ENCODE measurements at regions not wholly inside any gene's neighbourhood (a gene's known extent, or its start where the extent isn't known, plus 50 kb on each side); places are given as distances from the start of the nearest gene placed in this dataset.

GRCh38 chr4:18247189-18247588 is 225.6 kb upstream of the LCORL start:
- Mint-ChIP-seq H3K9me3 (no peaks in the 10 kb centered on the region), H3K27me3 (ENCODE audit: low read depth) (no peaks in the 10 kb centered on the region), H3K36me3 (ENCODE audit: insufficient read depth in 1 of 3, low read depth in 3 of 3) (no peaks in the 10 kb centered on the region), H3K27ac (no peak overlapping the region), H3K4me1 (no peaks in the 10 kb centered on the region), H3K4me3 (no peak overlapping the region)
- no peak overlapping the region for H3K14ac ChIP-seq (ENCODE audit: insufficient read depth, low read length)
- H2AK5ac ChIP-seq (ENCODE audit: insufficient read length, low read length): no peak overlapping the region
- no peak overlapping the region for H2BK12ac ChIP-seq (ENCODE audit: insufficient read length, low read depth, low read length)
- DNase-seq: no peak
- no peak overlapping the region for H3T11ph ChIP-seq (ENCODE audit: low read length)
- WGBS (ENCODE audit: extremely low coverage, insufficient read length, low lambda C conversion rate): no CpG with 5 or more reads among the region's 4 CpGs
- H3K9ac ChIP-seq (ENCODE audit: extremely low read depth, insufficient read length, low read length): no peak overlapping the region
- no peak overlapping the region for H2BK20ac ChIP-seq (ENCODE audit: low read depth, low read length, poor library complexity, severe bottlenecking)
- H3K4me1 ChIP-seq (ENCODE audit: insufficient read depth, low read length): no peaks in the 10 kb centered on the region
- no peaks in the 10 kb centered on the region for H3K79me2 ChIP-seq (ENCODE audit: insufficient read depth, low read length)
- no peak overlapping the region for H3K4me2 ChIP-seq (ENCODE audit: insufficient read depth, insufficient read length, low read length)
- no peaks in the 10 kb centered on the region for H3K27me3 ChIP-seq (ENCODE audit: insufficient read depth, low read length)
- no peaks in the 10 kb centered on the region for H3K9me3 ChIP-seq (ENCODE audit: control insufficient read depth, low read depth, low read length)
- no peak for TF ChIP-seq CTCF (conservative IDR thresholded peaks at IDR 0.05)
- no peak overlapping the region for H3K4ac ChIP-seq (ENCODE audit: low read depth, low read length)
- H3K23ac ChIP-seq (ENCODE audit: insufficient read length, low read depth, low read length): no peak overlapping the region
- no peaks in the 10 kb centered on the region for H3K23me2 ChIP-seq (ENCODE audit: insufficient read length, low read depth, low read length, poor library complexity, severe bottlenecking)
- no peak overlapping the region for H2AFZ ChIP-seq (ENCODE audit: low read length)
- H4K5ac ChIP-seq (ENCODE audit: insufficient read length, low read depth, low read length): no peak overlapping the region
- H4K8ac ChIP-seq (replicated peaks; ENCODE audit: insufficient read length, low read depth, low read length): no peak overlapping the region
- no peak overlapping the region for H3K18ac ChIP-seq (ENCODE audit: insufficient read length, low read depth, low read length)
- no peaks in the 10 kb centered on the region for H4K20me1 ChIP-seq (ENCODE audit: control insufficient read depth, insufficient read depth, insufficient read length)
- no peak overlapping the region for H3K56ac ChIP-seq (ENCODE audit: insufficient read length, low read depth, low read length)
- H2BK120ac ChIP-seq (ENCODE audit: low read depth, low read length, poor library complexity, severe bottlenecking): no peak overlapping the region
- no peak overlapping the region for H4K91ac ChIP-seq (ENCODE audit: insufficient read length, low read depth, low read length)
- no peak overlapping the region for H2BK5ac ChIP-seq (ENCODE audit: insufficient read length, low read length)
- H3K79me1 ChIP-seq (ENCODE audit: insufficient read depth, low read depth, low read length, poor library complexity, severe bottlenecking): no peaks in the 10 kb centered on the region
- no peak overlapping the region for H2BK15ac ChIP-seq (ENCODE audit: low read depth, low read length)
- no peak overlapping the region for H3K27ac ChIP-seq (ENCODE audit: insufficient read length, low read depth, low read length)
